ENCODE measurements at regions not wholly inside any gene's neighbourhood (a gene's known extent, or its start where the extent isn't known, plus 50 kb on each side); places are given as distances from the start of the nearest gene placed in this dataset.
A peak's percentile ranks its signal among the peaks of the same experiment; 100 is the strongest.
"Not testable (repeated sequence)": the region's sequence is repeated elsewhere in the genome, so short reads cannot be mapped to it uniquely, and the experiment has no call there.

GRCh38 chr15:35209838-35210237 is 124.7 kb upstream of the NANOGP8 start:
- no peak for DNase-seq (ENCODE audit: low spot score)

GRCh38 chr15:35208353-35208752 is 123.3 kb upstream of the NANOGP8 start:
- no peak for DNase-seq (ENCODE audit: low spot score)

- DNase-seq (ENCODE audit: low spot score), result peak; percentile 14
These were observed 121.1 kb upstream of the NANOGP8 start for GRCh38 chr15:35206060-35206675.

- no peak for DNase-seq (ENCODE audit: low spot score)
These were observed 113.1 kb upstream of the NANOGP8 start for GRCh38 chr15:35198197-35198596.

- DNase-seq (ENCODE audit: low spot score), result no peak
These were observed 112.7 kb upstream of the NANOGP8 start for GRCh38 chr15:35197754-35198153.

GRCh38 chr15:35197306-35197705 is 112.2 kb upstream of the NANOGP8 start:
- no peak for DNase-seq (ENCODE audit: low spot score)

- no peak for DNase-seq (ENCODE audit: low spot score)
These were observed 111.2 kb upstream of the NANOGP8 start for GRCh38 chr15:35196273-35196672.

GRCh38 chr15:35195649-35196048 is 110.6 kb upstream of the NANOGP8 start:
- no peak for DNase-seq (ENCODE audit: low spot score)

GRCh38 chr15:35195031-35195430 is 109.9 kb upstream of the NANOGP8 start:
- DNase-seq (ENCODE audit: low spot score), result no peak

GRCh38 chr15:35194296-35194695 is 109.2 kb upstream of the NANOGP8 start:
- DNase-seq (ENCODE audit: low spot score), result no peak

GRCh38 chr15:35191783-35192182 is 106.7 kb upstream of the NANOGP8 start:
- no peak for DNase-seq (ENCODE audit: low spot score)

GRCh38 chr15:35186346-35186745 is 101.3 kb upstream of the NANOGP8 start:
- DNase-seq (ENCODE audit: low spot score), result no peak

- no peak for DNase-seq (ENCODE audit: low spot score)
These were observed 99.6 kb upstream of the NANOGP8 start for GRCh38 chr15:35184646-35185045.

GRCh38 chr15:35182841-35183479 is 97.9 kb upstream of the NANOGP8 start:
- DNase-seq (ENCODE audit: low spot score), result no peak

- DNase-seq (ENCODE audit: low spot score), result no peak
These were observed 96.4 kb upstream of the NANOGP8 start for GRCh38 chr15:35181538-35181937.

- DNase-seq (ENCODE audit: low spot score), result no peak
These were observed 94.6 kb upstream of the NANOGP8 start for GRCh38 chr15:35179739-35180138.

- not testable (repeated sequence) for DNase-seq (ENCODE audit: low spot score)
These were observed 93.1 kb upstream of the NANOGP8 start for GRCh38 chr15:35178186-35178585.

- DNase-seq (ENCODE audit: low spot score), result no peak
These were observed 89.9 kb upstream of the NANOGP8 start for GRCh38 chr15:35174948-35175347.

GRCh38 chr15:35173444-35174118 is 88.5 kb upstream of the NANOGP8 start:
- peak; percentile 29 for DNase-seq (ENCODE audit: low spot score)

GRCh38 chr15:35170207-35170606 is 85.1 kb upstream of the NANOGP8 start:
- peak; percentile 11 for DNase-seq (ENCODE audit: low spot score)

- DNase-seq (ENCODE audit: low spot score), result peak; percentile 32
These were observed 83.4 kb upstream of the NANOGP8 start for GRCh38 chr15:35168464-35168863.

- DNase-seq (ENCODE audit: low spot score), result no peak
These were observed 82.6 kb upstream of the NANOGP8 start for GRCh38 chr15:35167675-35168074.

- DNase-seq (ENCODE audit: low spot score), result no peak
These were observed 81.8 kb upstream of the NANOGP8 start for GRCh38 chr15:35166730-35167359.

Data from AG08396 (cell line).